Memory B cell (primary cell): ENCODE measurements at regions not wholly inside any gene's neighbourhood (a gene's known extent, or its start where the extent isn't known, plus 50 kb on each side); places are given as distances from the start of the nearest gene placed in this dataset.

Source experiments
- ATAC-seq: fragments of 150-1000 bp; cut with Tn5 transposase; 2 replicates; pipeline ENCODE4 v1.10.0; 2021; ENCODE audit warnings: low read depth, mild to moderate bottlenecking, moderate library complexity
- DNase-seq, 2 donors: peaks; one replicate each; pipeline ENCODE4 v3.0.0; 2022; ENCODE audit warnings: low spot score in 2 of 2
- H3K27ac Mint-ChIP-seq: one replicate; pipeline ENCODE4 v1.8.0; 2022; ENCODE audit warnings: mild to moderate bottlenecking, moderate library complexity, mixed read lengths
- H3K27me3 Mint-ChIP-seq: one replicate; pipeline ENCODE4 v1.8.0; 2022; ENCODE audit warnings: mixed read lengths
- H3K36me3 Mint-ChIP-seq: one replicate; pipeline ENCODE4 v1.8.0; 2022; ENCODE audit warnings: mild to moderate bottlenecking, mixed read lengths
- H3K4me1 Mint-ChIP-seq: one replicate; pipeline ENCODE4 v1.8.0; 2022; ENCODE audit warnings: mixed read lengths
- H3K4me3 Mint-ChIP-seq: one replicate; pipeline ENCODE4 v1.8.0; 2022; ENCODE audit warnings: mild to moderate bottlenecking, moderate library complexity, mixed read lengths
- H3K9me3 Mint-ChIP-seq: one replicate; pipeline ENCODE4 v1.8.0; 2022; ENCODE audit warnings: mixed read lengths

- H3K27me3 Mint-ChIP-seq, result peaks cover 3% of the 10 kb centered on the region
- H3K4me3 Mint-ChIP-seq, result no peak overlapping the region
- DNase-seq, result no peak
- no peak for ATAC-seq
- peaks cover 14% of the 10 kb centered on the region for H3K4me1 Mint-ChIP-seq
- no peak overlapping the region for H3K27ac Mint-ChIP-seq
- peaks cover 4% of the 10 kb centered on the region for H3K9me3 Mint-ChIP-seq
- no peaks in the 10 kb centered on the region for H3K36me3 Mint-ChIP-seq
These were observed 560.7 kb upstream of the NOX3 start for GRCh38 chr6:156016186-156016976.

GRCh38 chr6:156013155-156013554 lies 557.5 kb upstream of the NOX3 start:
- peak overlapping the region; percentile 11 for H3K4me3 Mint-ChIP-seq
- H3K27ac Mint-ChIP-seq, result peak overlapping the region; percentile 22
- peak; percentile 32 for ATAC-seq
- DNase-seq, result no peak
- peaks cover 4% of the 10 kb centered on the region for H3K9me3 Mint-ChIP-seq
- H3K36me3 Mint-ChIP-seq, result no peaks in the 10 kb centered on the region
- peaks cover 3% of the 10 kb centered on the region for H3K27me3 Mint-ChIP-seq
- peaks cover 14% of the 10 kb centered on the region for H3K4me1 Mint-ChIP-seq

- H3K27me3 Mint-ChIP-seq, result no peaks in the 10 kb centered on the region
- no peak overlapping the region for H3K27ac Mint-ChIP-seq
- H3K4me3 Mint-ChIP-seq, result no peak overlapping the region
- DNase-seq (no peak), ATAC-seq (no peak)
- no peaks in the 10 kb centered on the region for H3K9me3 Mint-ChIP-seq
- H3K4me1 Mint-ChIP-seq, result peaks cover 13% of the 10 kb centered on the region
- H3K36me3 Mint-ChIP-seq, result no peaks in the 10 kb centered on the region
These were observed 554.0 kb upstream of the NOX3 start for GRCh38 chr6:156009656-156010055.

DNA sequence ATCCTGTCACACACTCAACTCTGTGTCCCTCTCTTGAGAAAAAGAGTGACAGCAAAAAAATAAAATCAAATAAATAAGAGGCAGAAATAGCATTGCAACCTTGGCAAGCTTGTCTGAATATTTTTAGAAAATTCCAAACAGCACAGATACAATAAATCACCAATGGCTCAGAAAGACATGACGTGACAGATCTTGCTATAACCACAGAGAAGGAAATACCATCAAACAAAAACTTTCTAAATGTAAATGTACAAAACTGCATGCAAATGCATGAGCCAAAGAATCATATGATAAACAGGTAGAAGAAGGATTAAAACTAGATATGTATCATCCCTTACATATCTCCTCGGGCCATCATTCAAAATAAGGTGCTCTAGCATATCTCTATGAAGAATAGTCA lies 549.2 kb upstream of the NOX3 start:
- Mint-ChIP-seq H3K4me3 (no peak overlapping the region), H3K27me3 (no peaks in the 10 kb centered on the region), H3K9me3 (no peaks in the 10 kb centered on the region), H3K27ac (no peak overlapping the region), H3K4me1 (peaks cover 2% of the 10 kb centered on the region), H3K36me3 (no peaks in the 10 kb centered on the region)
- no peak for DNase-seq
- no peak for ATAC-seq

GRCh38 chr6:155996151-155996550 lies 540.5 kb upstream of the NOX3 start:
- Mint-ChIP-seq H3K27me3 (peaks cover 3% of the 10 kb centered on the region), H3K9me3 (no peaks in the 10 kb centered on the region), H3K4me3 (no peak overlapping the region), H3K36me3 (peaks cover 4% of the 10 kb centered on the region), H3K27ac (no peak overlapping the region), H3K4me1 (peaks cover 2% of the 10 kb centered on the region)
- DNase-seq (no peak), ATAC-seq (no peak)

DNA sequence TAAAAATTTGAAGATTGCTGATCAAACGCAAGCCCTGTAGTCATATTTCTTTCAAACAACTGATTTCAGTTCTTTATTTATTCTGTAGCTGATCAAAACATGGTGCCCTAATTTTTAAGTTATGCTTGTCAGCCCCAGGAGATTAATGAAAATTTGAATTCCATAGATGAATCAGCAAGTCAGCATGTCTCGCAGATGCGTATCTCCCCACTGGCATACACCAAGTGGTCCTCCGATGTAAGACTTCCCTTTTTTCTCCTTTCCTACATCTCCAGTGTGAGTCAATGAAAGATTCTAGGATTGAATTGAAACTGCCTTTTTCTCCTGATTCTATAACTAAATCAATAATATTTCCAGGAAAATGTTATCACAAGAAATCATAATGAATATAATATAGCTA lies 539.6 kb upstream of the NOX3 start:
- ATAC-seq (no peak), DNase-seq (no peak)
- Mint-ChIP-seq H3K9me3 (no peaks in the 10 kb centered on the region), H3K27ac (no peak overlapping the region), H3K36me3 (peaks cover 4% of the 10 kb centered on the region), H3K27me3 (peaks cover 3% of the 10 kb centered on the region), H3K4me3 (no peak overlapping the region), H3K4me1 (peaks cover 2% of the 10 kb centered on the region)

- no peak overlapping the region for H3K4me3 Mint-ChIP-seq
- ATAC-seq (no peak), DNase-seq (no peak)
- no peak overlapping the region for H3K27ac Mint-ChIP-seq
- H3K9me3 Mint-ChIP-seq, result no peaks in the 10 kb centered on the region
- peaks cover 2% of the 10 kb centered on the region for H3K4me1 Mint-ChIP-seq
- H3K27me3 Mint-ChIP-seq, result peaks cover 3% of the 10 kb centered on the region
- H3K36me3 Mint-ChIP-seq, result peaks cover 4% of the 10 kb centered on the region
These were observed 538.4 kb upstream of the NOX3 start for GRCh38 chr6:155994086-155994485.

DNA sequence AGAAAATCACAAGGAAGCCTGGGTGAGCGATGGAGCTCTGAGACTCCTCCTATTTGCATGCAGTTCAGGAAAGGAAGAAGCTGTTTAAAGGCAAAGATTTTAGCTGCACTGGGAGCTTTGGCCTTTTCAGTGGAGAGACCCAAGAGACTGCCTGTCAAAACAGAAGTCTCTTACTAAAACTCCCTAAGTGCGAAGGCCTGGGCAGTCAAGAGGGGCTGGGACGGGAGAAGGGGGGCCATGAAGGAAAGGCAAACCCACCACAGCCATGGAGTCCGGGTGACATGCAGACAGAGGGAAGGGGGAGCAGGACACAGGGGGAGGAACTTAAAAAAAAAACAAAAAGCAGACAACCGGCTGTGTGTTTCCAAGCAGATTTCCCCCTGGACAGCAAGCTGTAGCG lies 537.6 kb upstream of the NOX3 start:
- ATAC-seq (no peak), DNase-seq (no peak)
- Mint-ChIP-seq H3K27ac (no peak overlapping the region), H3K4me3 (no peak overlapping the region), H3K36me3 (peaks cover 4% of the 10 kb centered on the region), H3K27me3 (peaks cover 3% of the 10 kb centered on the region), H3K9me3 (no peaks in the 10 kb centered on the region), H3K4me1 (peaks cover 2% of the 10 kb centered on the region)

DNA sequence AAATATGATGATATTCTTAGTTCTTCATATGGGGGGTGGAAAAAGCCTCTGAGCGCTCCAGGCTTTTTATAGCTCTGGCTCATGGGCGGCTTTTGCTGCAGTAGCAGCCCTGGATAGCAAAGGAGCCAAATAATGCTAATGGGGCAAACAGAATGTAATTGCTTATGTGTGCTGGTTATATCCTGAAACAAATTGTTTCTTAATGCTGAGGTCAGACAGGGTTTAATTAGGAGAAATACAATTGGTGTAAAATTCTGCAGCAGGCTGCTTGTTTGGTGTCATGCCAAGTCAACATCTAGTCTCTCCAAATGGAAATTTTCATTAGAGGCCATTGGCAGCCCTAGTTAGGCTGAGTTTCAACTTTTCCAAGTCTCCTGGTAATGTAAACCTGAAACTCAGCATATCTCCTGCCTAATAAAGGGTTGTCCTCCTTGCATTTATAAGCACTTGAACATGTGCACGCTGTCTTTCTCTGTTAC lies 530.1 kb upstream of the NOX3 start:
- ATAC-seq (no peak), DNase-seq (no peak)
- H3K9me3 Mint-ChIP-seq, result no peaks in the 10 kb centered on the region
- no peaks in the 10 kb centered on the region for H3K36me3 Mint-ChIP-seq
- no peak overlapping the region for H3K27ac Mint-ChIP-seq
- H3K27me3 Mint-ChIP-seq, result peaks cover 1% of the 10 kb centered on the region
- no peak overlapping the region for H3K4me3 Mint-ChIP-seq
- no peaks in the 10 kb centered on the region for H3K4me1 Mint-ChIP-seq

DNA sequence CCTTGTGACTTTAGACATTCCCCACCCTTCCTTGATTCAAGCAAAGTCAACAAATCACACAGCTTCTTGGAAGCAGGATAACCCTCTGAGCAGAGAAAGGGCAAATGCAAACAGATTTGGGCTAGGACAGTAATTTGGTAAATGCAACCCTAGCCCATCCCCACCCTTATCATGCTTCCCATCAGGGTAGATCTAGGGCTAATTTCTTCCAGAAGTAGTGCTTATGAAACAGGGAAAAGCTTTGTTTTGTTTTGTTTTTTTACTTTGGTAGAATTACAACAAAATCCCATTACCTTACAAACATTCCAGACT lies 525.1 kb upstream of the NOX3 start:
- DNase-seq (no peak), ATAC-seq (no peak)

GRCh38 chr6:155980014-155980767 lies 524.6 kb upstream of the NOX3 start:
- no peak for DNase-seq
- Mint-ChIP-seq H3K4me1 (no peaks in the 10 kb centered on the region), H3K9me3 (no peaks in the 10 kb centered on the region), H3K27me3 (peaks cover 3% of the 10 kb centered on the region), H3K27ac (no peak overlapping the region), H3K36me3 (no peaks in the 10 kb centered on the region), H3K4me3 (no peak overlapping the region)
- ATAC-seq, result no peak

More for the DNA sequence above, 525.1 kb upstream of the NOX3 start:
- no peak overlapping the region for H3K4me3 Mint-ChIP-seq
- H3K27ac Mint-ChIP-seq, result no peak overlapping the region
- H3K27me3 Mint-ChIP-seq, result peaks cover 3% of the 10 kb centered on the region
- no peaks in the 10 kb centered on the region for H3K36me3 Mint-ChIP-seq
- H3K4me1 Mint-ChIP-seq, result no peaks in the 10 kb centered on the region
- no peaks in the 10 kb centered on the region for H3K9me3 Mint-ChIP-seq

- Mint-ChIP-seq H3K27ac (no peak overlapping the region), H3K27me3 (peaks cover 3% of the 10 kb centered on the region), H3K36me3 (peaks cover 2% of the 10 kb centered on the region), H3K4me3 (no peak overlapping the region), H3K4me1 (peaks cover 8% of the 10 kb centered on the region), H3K9me3 (no peaks in the 10 kb centered on the region)
- no peak for ATAC-seq
- no peak for DNase-seq
These were observed 519.9 kb upstream of the NOX3 start for GRCh38 chr6:155975506-155975905.

GRCh38 chr6:155974811-155975323 lies 519.2 kb upstream of the NOX3 start:
- DNase-seq, result no peak
- Mint-ChIP-seq H3K27me3 (peaks cover 3% of the 10 kb centered on the region), H3K36me3 (peaks cover 2% of the 10 kb centered on the region), H3K27ac (no peak overlapping the region), H3K4me3 (no peak overlapping the region), H3K9me3 (no peaks in the 10 kb centered on the region), H3K4me1 (peaks cover 8% of the 10 kb centered on the region)
- no peak for ATAC-seq

- H3K9me3 Mint-ChIP-seq, result no peaks in the 10 kb centered on the region
- H3K4me1 Mint-ChIP-seq, result peaks cover 8% of the 10 kb centered on the region
- H3K27me3 Mint-ChIP-seq, result peaks cover 3% of the 10 kb centered on the region
- H3K27ac Mint-ChIP-seq, result no peak overlapping the region
- no peak overlapping the region for H3K4me3 Mint-ChIP-seq
- ATAC-seq (no peak), DNase-seq (no peak)
- H3K36me3 Mint-ChIP-seq, result peaks cover 2% of the 10 kb centered on the region
These were observed 518.7 kb upstream of the NOX3 start for GRCh38 chr6:155974359-155974758.
